ENCODE measurements at regions not wholly inside any gene's neighbourhood (a gene's known extent, or its start where the extent isn't known, plus 50 kb on each side); places are given as distances from the start of the nearest gene placed in this dataset.
"Not testable (repeated sequence)": the region's sequence is repeated elsewhere in the genome, so short reads cannot be mapped to it uniquely, and the experiment has no call there.

- no peak for DNase-seq (ENCODE audit: low spot score)
Observed at GRCh38 chr3:4149296-4149695, 153.9 kb upstream of the SETMAR start.

- DNase-seq (ENCODE audit: low spot score) = no peak
Observed at GRCh38 chr3:4150816-4151215, 152.4 kb upstream of the SETMAR start.

GRCh38 chr3:4151859-4152258, 151.3 kb upstream of the SETMAR start:
- DNase-seq (ENCODE audit: low spot score) = no peak

- DNase-seq (ENCODE audit: low spot score) = no peak
Observed at GRCh38 chr3:4153771-4154170, 149.4 kb upstream of the SETMAR start.

- no peak for DNase-seq (ENCODE audit: low spot score)
Observed at GRCh38 chr3:4158329-4158728, 144.8 kb upstream of the SETMAR start.

- no peak for DNase-seq (ENCODE audit: low spot score)
Observed at GRCh38 chr3:4162096-4162495, 141.1 kb upstream of the SETMAR start.

- no peak for DNase-seq (ENCODE audit: low spot score)
Observed at GRCh38 chr3:4163011-4163410, 140.2 kb upstream of the SETMAR start.

GRCh38 chr3:4166540-4166939, 136.6 kb upstream of the SETMAR start:
- no peak for DNase-seq (ENCODE audit: low spot score)

GRCh38 chr3:4167230-4167629, 135.9 kb upstream of the SETMAR start:
- not testable (repeated sequence) for DNase-seq (ENCODE audit: low spot score)

- no peak for DNase-seq (ENCODE audit: low spot score)
Observed at GRCh38 chr3:4174791-4175190, 128.4 kb upstream of the SETMAR start.

- no peak for DNase-seq (ENCODE audit: low spot score)
Observed at GRCh38 chr3:4191971-4192370, 111.2 kb upstream of the SETMAR start.

GRCh38 chr3:4195006-4195405, 108.2 kb upstream of the SETMAR start:
- DNase-seq (ENCODE audit: low spot score) = no peak

GRCh38 chr3:4196506-4197147, 106.5 kb upstream of the SETMAR start:
- no peak for DNase-seq (ENCODE audit: low spot score)

GRCh38 chr3:4197670-4198069, 105.5 kb upstream of the SETMAR start:
- no peak for DNase-seq (ENCODE audit: low spot score)

- no peak for DNase-seq (ENCODE audit: low spot score)
Observed at GRCh38 chr3:4198491-4198890, 104.7 kb upstream of the SETMAR start.

- DNase-seq (ENCODE audit: low spot score) = not testable (repeated sequence)
Observed at GRCh38 chr3:4204776-4205175, 98.4 kb upstream of the SETMAR start.

- DNase-seq (ENCODE audit: low spot score) = no peak
Observed at GRCh38 chr3:4207672-4208071, 95.5 kb upstream of the SETMAR start.

- DNase-seq (ENCODE audit: low spot score) = no peak
Observed at GRCh38 chr3:4208556-4208955, 94.6 kb upstream of the SETMAR start.

GRCh38 chr3:4211610-4212009, 91.6 kb upstream of the SETMAR start:
- no peak for DNase-seq (ENCODE audit: low spot score)

GRCh38 chr3:4213420-4213819, 89.7 kb upstream of the SETMAR start:
- not testable (repeated sequence) for DNase-seq (ENCODE audit: low spot score)

GRCh38 chr3:4216974-4217373, 86.2 kb upstream of the SETMAR start:
- DNase-seq (ENCODE audit: low spot score) = not testable (repeated sequence)

GRCh38 chr3:4218456-4219226, 84.5 kb upstream of the SETMAR start:
- no peak for DNase-seq (ENCODE audit: low spot score)

- DNase-seq (ENCODE audit: low spot score) = no peak
Observed at GRCh38 chr3:4219227-4219568, 84.0 kb upstream of the SETMAR start.

- no peak for DNase-seq (ENCODE audit: low spot score)
Observed at GRCh38 chr3:4220065-4220464, 83.1 kb upstream of the SETMAR start.
